Upper lobe of right lung (tissue), 1 donor: ENCODE measurements at regions not wholly inside any gene's neighbourhood (a gene's known extent, or its start where the extent isn't known, plus 50 kb on each side); places are given as distances from the start of the nearest gene placed in this dataset.

ENCODE experiments used
- ATAC-seq: fragments of 200-7000 bp; cut with Tn5 transposase; one replicate; pipeline ENCODE4 v1.9.1; 2020; ENCODE audit warnings: mild to moderate bottlenecking, moderate library complexity
- DNase-seq: peaks from one replicate; pipeline ENCODE4 v3.0.0-alpha.2; 2020
- H3K27ac ChIP-seq: fragments of 200-600 bp; one replicate; pipeline ENCODE4 v1.8.0; 2022
- H3K27me3 ChIP-seq: fragments of 200-600 bp; one replicate; pipeline ENCODE4 v1.8.0; 2022; ENCODE audit warnings: mild to moderate bottlenecking
- H3K36me3 ChIP-seq: fragments of 200-600 bp; one replicate; pipeline ENCODE4 v1.8.0; 2022
- H3K4me1 ChIP-seq: fragments of 200-600 bp; one replicate; pipeline ENCODE4 v1.8.0; 2022
- H3K4me3 ChIP-seq: fragments of 200-600 bp; one replicate; pipeline ENCODE4 v1.8.0; 2022; ENCODE audit warnings: mild to moderate bottlenecking
- H3K9me3 ChIP-seq: fragments of 200-600 bp; one replicate; pipeline ENCODE4 v1.8.0; 2022
- CTCF ChIP-seq: fragments of 200-600 bp; IDR thresholded peaks from one replicate; pipeline ENCODE4 v1.8.0; 2022; ENCODE audit warnings: antibody characterized with exemption
- intact Hi-C: fragments of 100-400 bp; cut with DNase I; formaldehyde crosslinking; loops from one replicate; pipeline ENCODE4 v1.11.0; 2022
- donor health status: DM: no; HTN: yes; CAD: no; lungs with severe emphysema.

- H3K27me3 ChIP-seq, result no peaks in the 10 kb centered on the region
- no peaks in the 10 kb centered on the region for H3K9me3 ChIP-seq
- no peak for TF ChIP-seq CTCF
- ATAC-seq (no peak), DNase-seq (no peak)
- no peaks in the 10 kb centered on the region for H3K36me3 ChIP-seq
- H3K4me3 ChIP-seq, result no peak overlapping the region
- H3K27ac ChIP-seq, result no peak overlapping the region
- no peaks in the 10 kb centered on the region for H3K4me1 ChIP-seq
- intact Hi-C loops, result no loop called here
Measured at GRCh38 chr1:10912441-10912840, 100.0 kb upstream of the TARDBP start.

GRCh38 chr1:10914056-10914455 lies 98.4 kb upstream of the TARDBP start:
- no peak for ATAC-seq
- no peak overlapping the region for H3K27ac ChIP-seq
- intact Hi-C loops, result no loop called here
- H3K36me3 ChIP-seq, result no peaks in the 10 kb centered on the region
- H3K9me3 ChIP-seq, result no peaks in the 10 kb centered on the region
- no peaks in the 10 kb centered on the region for H3K4me1 ChIP-seq
- H3K27me3 ChIP-seq, result no peaks in the 10 kb centered on the region
- H3K4me3 ChIP-seq, result no peak overlapping the region
- no peak for TF ChIP-seq CTCF
- peak; percentile 31 for DNase-seq

- Histone ChIP-seq H3K4me3 (no peak overlapping the region), H3K36me3 (no peaks in the 10 kb centered on the region), H3K4me1 (no peaks in the 10 kb centered on the region), H3K9me3 (no peaks in the 10 kb centered on the region), H3K27ac (no peak overlapping the region), H3K27me3 (no peaks in the 10 kb centered on the region)
- intact Hi-C loops, result no loop called here
- DNase-seq, result peak; percentile 46
- ATAC-seq, result no peak
- no peak for TF ChIP-seq CTCF
Measured at GRCh38 chr1:10915594-10915993, 96.9 kb upstream of the TARDBP start.

- Histone ChIP-seq H3K4me1 (no peaks in the 10 kb centered on the region), H3K4me3 (no peak overlapping the region), H3K36me3 (no peaks in the 10 kb centered on the region), H3K9me3 (no peaks in the 10 kb centered on the region), H3K27ac (no peak overlapping the region), H3K27me3 (no peaks in the 10 kb centered on the region)
- no peak for ATAC-seq
- TF ChIP-seq CTCF, result no peak
- DNase-seq, result peak; percentile 47
- intact Hi-C loops, result no loop called here
Measured at GRCh38 chr1:10916311-10916710, 96.1 kb upstream of the TARDBP start.

- ATAC-seq, result peak; percentile 27
- TF ChIP-seq CTCF, result no peak
- no peaks in the 10 kb centered on the region for H3K27me3 ChIP-seq
- H3K9me3 ChIP-seq, result no peaks in the 10 kb centered on the region
- H3K27ac ChIP-seq, result no peak overlapping the region
- peak; percentile 36 for DNase-seq
- no peak overlapping the region for H3K4me3 ChIP-seq
- intact Hi-C loops, result no loop called here
- no peaks in the 10 kb centered on the region for H3K36me3 ChIP-seq
- no peaks in the 10 kb centered on the region for H3K4me1 ChIP-seq
Measured at GRCh38 chr1:10916991-10917390, 95.5 kb upstream of the TARDBP start.
